ENCODE measurements at regions not wholly inside any gene's neighbourhood (a gene's known extent, or its start where the extent isn't known, plus 50 kb on each side); places are given as distances from the start of the nearest gene placed in this dataset.

- intact Hi-C loops (cut with micrococcal nuclease; ENCODE audit: unreplicated experiment): no loop called here
- POLR2A ChIA-PET (ENCODE audit: low non-redundant PET): no interaction called here
- TF ChIP-seq EZH2 (IDR thresholded peaks at IDR 0.05; ENCODE audit: borderline replicate concordance, low read depth, low read length, poor library complexity, severe bottlenecking) (no peak), CTCF (conservative IDR thresholded peaks at IDR 0.05; ENCODE audit: low read depth, low read length) (no peak)
Measured at GRCh38 chr13:76735641-76736040, 150.6 kb downstream of the KCTD12 start.

GRCh38 chr13:76733671-76734070 lies 152.5 kb downstream of the KCTD12 start:
- Histone ChIP-seq H3K9me3 (ENCODE audit: low read depth, low read length, poor library complexity, severe bottlenecking) (no peaks in the 10 kb centered on the region), H3K36me3 (ENCODE audit: insufficient read depth, low read length, poor library complexity, severe bottlenecking) (no peaks in the 10 kb centered on the region), H3K4me3 (ENCODE audit: low read depth, low read length, poor library complexity, severe bottlenecking) (no peak overlapping the region), H3K27ac (ENCODE audit: low read depth, low read length, poor library complexity, severe bottlenecking) (no peak overlapping the region), H3K27me3 (replicated peaks; ENCODE audit: insufficient read depth, low read depth, low read length, poor library complexity) (no peaks in the 10 kb centered on the region), H3K4me1 (ENCODE audit: insufficient read depth, low read length, poor library complexity, severe bottlenecking) (no peaks in the 10 kb centered on the region)
- ChIA-PET POLR2A (ENCODE audit: low non-redundant PET) (no interaction called here), CTCF (no interaction called here)
- BruUV-seq (replicated peaks): no TSS peak
- DNase-seq (ENCODE audit: low spot score): no peak
- no peak for TF ChIP-seq EZH2 (IDR thresholded peaks at IDR 0.05; ENCODE audit: borderline replicate concordance, low read depth, low read length, poor library complexity, severe bottlenecking)
- no peak for TF ChIP-seq CTCF (conservative IDR thresholded peaks at IDR 0.05; ENCODE audit: low read depth, low read length)
- intact Hi-C loops (cut with micrococcal nuclease; ENCODE audit: unreplicated experiment): no loop called here

More at GRCh38 chr13:76735641-76736040, 150.6 kb downstream of the KCTD12 start:
- Histone ChIP-seq H3K9me3 (ENCODE audit: low read depth, low read length, poor library complexity, severe bottlenecking) (no peaks in the 10 kb centered on the region), H3K4me3 (ENCODE audit: low read depth, low read length, poor library complexity, severe bottlenecking) (no peak overlapping the region), H3K4me1 (ENCODE audit: insufficient read depth, low read length, poor library complexity, severe bottlenecking) (no peaks in the 10 kb centered on the region), H3K36me3 (ENCODE audit: insufficient read depth, low read length, poor library complexity, severe bottlenecking) (no peaks in the 10 kb centered on the region), H3K27ac (ENCODE audit: low read depth, low read length, poor library complexity, severe bottlenecking) (no peak overlapping the region), H3K27me3 (replicated peaks; ENCODE audit: insufficient read depth, low read depth, low read length, poor library complexity) (no peaks in the 10 kb centered on the region)
- BruUV-seq (replicated peaks): no TSS peak
- no peak for DNase-seq (ENCODE audit: low spot score)
- CTCF ChIA-PET: no interaction called here

GRCh38 chr13:76732367-76732766 lies 153.8 kb downstream of the KCTD12 start:
- Histone ChIP-seq H3K36me3 (ENCODE audit: insufficient read depth, low read length, poor library complexity, severe bottlenecking) (no peaks in the 10 kb centered on the region), H3K9me3 (ENCODE audit: low read depth, low read length, poor library complexity, severe bottlenecking) (no peaks in the 10 kb centered on the region), H3K27me3 (replicated peaks; ENCODE audit: insufficient read depth, low read depth, low read length, poor library complexity) (no peaks in the 10 kb centered on the region), H3K27ac (ENCODE audit: low read depth, low read length, poor library complexity, severe bottlenecking) (no peak overlapping the region), H3K4me3 (ENCODE audit: low read depth, low read length, poor library complexity, severe bottlenecking) (no peak overlapping the region), H3K4me1 (ENCODE audit: insufficient read depth, low read length, poor library complexity, severe bottlenecking) (no peaks in the 10 kb centered on the region)
- no peak for DNase-seq (ENCODE audit: low spot score)
- ChIA-PET POLR2A (ENCODE audit: low non-redundant PET) (no interaction called here), CTCF (no interaction called here)
- TF ChIP-seq EZH2 (IDR thresholded peaks at IDR 0.05; ENCODE audit: borderline replicate concordance, low read depth, low read length, poor library complexity, severe bottlenecking) (no peak), CTCF (conservative IDR thresholded peaks at IDR 0.05; ENCODE audit: low read depth, low read length) (no peak)
- no TSS peak for BruUV-seq (replicated peaks)
- intact Hi-C loops (cut with micrococcal nuclease; ENCODE audit: unreplicated experiment): no loop called here

All from A673 (cell line).